NCI-H187 (cell line): ENCODE measurements at regions not wholly inside any gene's neighbourhood (a gene's known extent, or its start where the extent isn't known, plus 50 kb on each side); places are given as distances from the start of the nearest gene placed in this dataset.
"Not testable (repeated sequence)": the region's sequence is repeated elsewhere in the genome, so short reads cannot be mapped to it uniquely, and the experiment has no call there.

ENCODE experiments used
- DNase-seq, 2 experiments: peaks; one replicate each; lab custom pipeline; 2025; lab: John Stamatoyannopoulos, UW

GRCh38 chr11:37171451-37171850, 573.4 kb upstream of the RAG2 start:
- DNase-seq = no peak

GRCh38 chr11:37170311-37170710, 572.3 kb upstream of the RAG2 start:
- DNase-seq = no peak

GRCh38 chr11:37145434-37145833, 547.4 kb upstream of the RAG2 start:
- DNase-seq = not testable (repeated sequence)

- DNase-seq = no peak
Measured at GRCh38 chr11:37142591-37142990, 544.6 kb upstream of the RAG2 start.

- DNase-seq = no peak
Measured at GRCh38 chr11:37141707-37142106, 543.7 kb upstream of the RAG2 start.

GRCh38 chr11:37135606-37136005, 537.6 kb upstream of the RAG2 start:
- not testable (repeated sequence) for DNase-seq

GRCh38 chr11:37134637-37135036, 536.6 kb upstream of the RAG2 start:
- DNase-seq = no peak

GRCh38 chr11:37124384-37124783, 526.3 kb upstream of the RAG2 start:
- no peak for DNase-seq

- DNase-seq = no peak
Measured at GRCh38 chr11:37115963-37116362, 517.9 kb upstream of the RAG2 start.

- no peak for DNase-seq
Measured at GRCh38 chr11:37110385-37110784, 512.3 kb upstream of the RAG2 start.

- DNase-seq = no peak
Measured at GRCh38 chr11:37109286-37109585, 511.2 kb upstream of the RAG2 start.

GRCh38 chr11:37108436-37109285, 510.6 kb upstream of the RAG2 start:
- DNase-seq = no peak

GRCh38 chr11:37107831-37108230, 509.8 kb upstream of the RAG2 start:
- no peak for DNase-seq

GRCh38 chr11:37107415-37107814, 509.4 kb upstream of the RAG2 start:
- DNase-seq = no peak

- DNase-seq = no peak
Measured at GRCh38 chr11:37105427-37105826, 507.4 kb upstream of the RAG2 start.

GRCh38 chr11:37104380-37104779, 506.3 kb upstream of the RAG2 start:
- no peak for DNase-seq

- DNase-seq = no peak
Measured at GRCh38 chr11:37100008-37100407, 502.0 kb upstream of the RAG2 start.

GRCh38 chr11:37092487-37092886, 494.5 kb upstream of the RAG2 start:
- no peak for DNase-seq

- no peak for DNase-seq
Measured at GRCh38 chr11:37089439-37089838, 491.4 kb upstream of the RAG2 start.

GRCh38 chr11:37088573-37088910, 490.5 kb upstream of the RAG2 start:
- no peak for DNase-seq

- DNase-seq = no peak
Measured at GRCh38 chr11:37087650-37088572, 489.9 kb upstream of the RAG2 start.

GRCh38 chr11:37078521-37078920, 480.5 kb upstream of the RAG2 start:
- DNase-seq = no peak

GRCh38 chr11:37076866-37077265, 478.8 kb upstream of the RAG2 start:
- DNase-seq = no peak
